Breast epithelium (tissue), 3 donors: ENCODE measurements at regions not wholly inside any gene's neighbourhood (a gene's known extent, or its start where the extent isn't known, plus 50 kb on each side); places are given as distances from the start of the nearest gene placed in this dataset.

Experiments
- POLR2A ChIP-seq: fragments of 450-650 bp; IDR thresholded peaks from one replicate; pipeline ENCODE4 v1.6.1; 2016; ENCODE audit warnings: antibody characterized with exemption, mild to moderate bottlenecking, moderate library complexity
- TF ChIP-seq, protein P1 (sequence below), 3 donors: fragments of 450-650 bp; IDR thresholded peaks; one replicate each; pipeline ENCODE4 v1.5.1; 2016 to 2017; ENCODE audit warnings: antibody characterized with exemption in 3 of 3, mild to moderate bottlenecking in 3 of 3, moderate library complexity in 3 of 3

DNA sequence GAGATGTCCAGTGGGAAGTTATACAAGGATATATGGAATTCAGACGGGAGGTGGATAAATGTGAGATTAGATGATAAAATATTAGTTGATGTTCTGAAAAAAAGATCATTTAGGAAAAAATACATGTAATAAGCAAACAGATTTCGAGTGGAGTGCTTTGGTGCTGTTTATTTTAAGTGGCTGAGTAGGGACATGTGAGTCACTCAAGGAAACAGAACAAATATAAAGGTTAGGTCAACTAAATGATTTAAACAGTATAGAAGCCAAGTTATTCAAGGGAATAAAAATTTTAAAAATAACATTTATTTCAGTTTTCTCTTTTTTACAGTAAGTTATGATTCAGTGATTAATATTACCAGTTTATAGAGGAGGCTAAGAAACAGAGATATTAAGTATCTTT lies 1046.7 kb upstream of the B3GALT2 start:
- no peak for TF ChIP-seq POLR2A
- TF ChIP-seq, protein P1, sequence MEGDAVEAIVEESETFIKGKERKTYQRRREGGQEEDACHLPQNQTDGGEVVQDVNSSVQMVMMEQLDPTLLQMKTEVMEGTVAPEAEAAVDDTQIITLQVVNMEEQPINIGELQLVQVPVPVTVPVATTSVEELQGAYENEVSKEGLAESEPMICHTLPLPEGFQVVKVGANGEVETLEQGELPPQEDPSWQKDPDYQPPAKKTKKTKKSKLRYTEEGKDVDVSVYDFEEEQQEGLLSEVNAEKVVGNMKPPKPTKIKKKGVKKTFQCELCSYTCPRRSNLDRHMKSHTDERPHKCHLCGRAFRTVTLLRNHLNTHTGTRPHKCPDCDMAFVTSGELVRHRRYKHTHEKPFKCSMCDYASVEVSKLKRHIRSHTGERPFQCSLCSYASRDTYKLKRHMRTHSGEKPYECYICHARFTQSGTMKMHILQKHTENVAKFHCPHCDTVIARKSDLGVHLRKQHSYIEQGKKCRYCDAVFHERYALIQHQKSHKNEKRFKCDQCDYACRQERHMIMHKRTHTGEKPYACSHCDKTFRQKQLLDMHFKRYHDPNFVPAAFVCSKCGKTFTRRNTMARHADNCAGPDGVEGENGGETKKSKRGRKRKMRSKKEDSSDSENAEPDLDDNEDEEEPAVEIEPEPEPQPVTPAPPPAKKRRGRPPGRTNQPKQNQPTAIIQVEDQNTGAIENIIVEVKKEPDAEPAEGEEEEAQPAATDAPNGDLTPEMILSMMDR (IDR thresholded peaks at IDR 0.05) = no peak
